ENCODE measurements at regions not wholly inside any gene's neighbourhood (a gene's known extent, or its start where the extent isn't known, plus 50 kb on each side); places are given as distances from the start of the nearest gene placed in this dataset.
"Not testable (repeated sequence)": the region's sequence is repeated elsewhere in the genome, so short reads cannot be mapped to it uniquely, and the experiment has no call there.

- not testable (repeated sequence) for TF ChIP-seq CTCF (IDR thresholded peaks at IDR 0.05; ENCODE audit: poor library complexity); EZH2 (IDR thresholded peaks at IDR 0.05; ENCODE audit: borderline replicate concordance)
These were observed 161.8 kb downstream of the GPX5 start for GRCh38 chr6:28687309-28687981.

Data from hepatocyte (in vitro differentiated cells).